ENCODE measurements at regions not wholly inside any gene's neighbourhood (a gene's known extent, or its start where the extent isn't known, plus 50 kb on each side); places are given as distances from the start of the nearest gene placed in this dataset.

GRCh38 chr4:11743976-11744375 lies 315.3 kb upstream of the HS3ST1 start:
- TF ChIP-seq, protein P1, sequence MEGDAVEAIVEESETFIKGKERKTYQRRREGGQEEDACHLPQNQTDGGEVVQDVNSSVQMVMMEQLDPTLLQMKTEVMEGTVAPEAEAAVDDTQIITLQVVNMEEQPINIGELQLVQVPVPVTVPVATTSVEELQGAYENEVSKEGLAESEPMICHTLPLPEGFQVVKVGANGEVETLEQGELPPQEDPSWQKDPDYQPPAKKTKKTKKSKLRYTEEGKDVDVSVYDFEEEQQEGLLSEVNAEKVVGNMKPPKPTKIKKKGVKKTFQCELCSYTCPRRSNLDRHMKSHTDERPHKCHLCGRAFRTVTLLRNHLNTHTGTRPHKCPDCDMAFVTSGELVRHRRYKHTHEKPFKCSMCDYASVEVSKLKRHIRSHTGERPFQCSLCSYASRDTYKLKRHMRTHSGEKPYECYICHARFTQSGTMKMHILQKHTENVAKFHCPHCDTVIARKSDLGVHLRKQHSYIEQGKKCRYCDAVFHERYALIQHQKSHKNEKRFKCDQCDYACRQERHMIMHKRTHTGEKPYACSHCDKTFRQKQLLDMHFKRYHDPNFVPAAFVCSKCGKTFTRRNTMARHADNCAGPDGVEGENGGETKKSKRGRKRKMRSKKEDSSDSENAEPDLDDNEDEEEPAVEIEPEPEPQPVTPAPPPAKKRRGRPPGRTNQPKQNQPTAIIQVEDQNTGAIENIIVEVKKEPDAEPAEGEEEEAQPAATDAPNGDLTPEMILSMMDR (IDR thresholded peaks at IDR 0.05) = no peak
- TF ChIP-seq EP300 (IDR thresholded peaks at IDR 0.05) (no peak), RAD21 (conservative IDR thresholded peaks at IDR 0.05 in 1 of 2, IDR thresholded peaks at IDR 0.05 in 1 of 2) (no peak), HOXA7 (CRISPR knock-in tag; IDR thresholded peaks at IDR 0.05) (no peak), EHMT2 (IDR thresholded peaks at IDR 0.05; ENCODE audit: low read depth) (no peak), CHD2 (IDR thresholded peaks at IDR 0.05; ENCODE audit: low read length, partially characterized antibody) (no peak), POLR2A (IDR thresholded peaks at IDR 0.05; ENCODE audit: low read length) (no peak)
